Activated naive CD8-positive, alpha-beta T cell treated with anti-CD3 and anti-CD28 coated beads, Interleukin-2, amount 10 ng/mL, durations not matched to agents 7 days and 5 days (primary cell): ENCODE measurements at regions not wholly inside any gene's neighbourhood (a gene's known extent, or its start where the extent isn't known, plus 50 kb on each side); places are given as distances from the start of the nearest gene placed in this dataset.

Experiments used
- ATAC-seq: fragments of 150-1000 bp; cut with Tn5 transposase; one replicate; pipeline ENCODE4 v1.10.0; 2021; ENCODE audit warnings: low read depth, moderate library complexity
- POLR2A ChIA-PET: fragments of 350-600 bp; sonication (Branson Sonifier 250); formaldehyde crosslinking; loops from one replicate; lab custom pipeline; 2021; ENCODE audit warnings: antibody characterized with exemption; lab: Charles Lee
- DNase-seq: peaks from one replicate; pipeline ENCODE4 v3.0.0; 2021
- H3K27ac Mint-ChIP-seq: one replicate; pipeline ENCODE4 v1.8.0; 2022; ENCODE audit warnings: mild to moderate bottlenecking, mixed read lengths
- H3K27me3 Mint-ChIP-seq: one replicate; pipeline ENCODE4 v1.8.0; 2022; ENCODE audit warnings: mild to moderate bottlenecking, moderate library complexity, mixed read lengths
- H3K36me3 Mint-ChIP-seq: one replicate; pipeline ENCODE4 v1.8.0; 2021; ENCODE audit warnings: mild to moderate bottlenecking, mixed read lengths
- H3K4me1 Mint-ChIP-seq: one replicate; pipeline ENCODE4 v1.8.0; 2021; ENCODE audit warnings: mixed read lengths
- H3K4me3 Mint-ChIP-seq: one replicate; pipeline ENCODE4 v1.8.0; 2022; ENCODE audit warnings: mild to moderate bottlenecking, moderate library complexity, mixed read lengths
- H3K9me3 Mint-ChIP-seq: one replicate; pipeline ENCODE4 v1.8.0; 2021; ENCODE audit warnings: mixed read lengths

GRCh38 chr9:78812665-78813064, 515.7 kb downstream of the PSAT1 start:
- no peak overlapping the region for H3K27ac Mint-ChIP-seq
- no peaks in the 10 kb centered on the region for H3K27me3 Mint-ChIP-seq
- H3K4me1 Mint-ChIP-seq = no peaks in the 10 kb centered on the region
- POLR2A ChIA-PET = no interaction called here
- ATAC-seq = no peak
- no peak overlapping the region for H3K4me3 Mint-ChIP-seq
- DNase-seq = no peak
- no peaks in the 10 kb centered on the region for H3K9me3 Mint-ChIP-seq
- H3K36me3 Mint-ChIP-seq = no peaks in the 10 kb centered on the region

- no peak for ATAC-seq
- Mint-ChIP-seq H3K4me1 (no peaks in the 10 kb centered on the region), H3K27me3 (no peaks in the 10 kb centered on the region), H3K36me3 (no peaks in the 10 kb centered on the region), H3K27ac (no peak overlapping the region), H3K4me3 (no peak overlapping the region), H3K9me3 (no peaks in the 10 kb centered on the region)
- POLR2A ChIA-PET = no interaction called here
- DNase-seq = no peak
Observed at GRCh38 chr9:78813602-78814180, 516.8 kb downstream of the PSAT1 start.

GRCh38 chr9:78821126-78821822, 524.3 kb downstream of the PSAT1 start:
- peaks cover 3% of the 10 kb centered on the region for H3K4me1 Mint-ChIP-seq
- H3K36me3 Mint-ChIP-seq = no peaks in the 10 kb centered on the region
- no peak overlapping the region for H3K27ac Mint-ChIP-seq
- H3K4me3 Mint-ChIP-seq = peak overlapping the region; percentile 29
- no peaks in the 10 kb centered on the region for H3K9me3 Mint-ChIP-seq
- POLR2A ChIA-PET = no interaction called here
- no peaks in the 10 kb centered on the region for H3K27me3 Mint-ChIP-seq
- no peak for ATAC-seq
- DNase-seq = no peak

GRCh38 chr9:78826527-78826926, 529.6 kb downstream of the PSAT1 start:
- Mint-ChIP-seq H3K27ac (no peak overlapping the region), H3K27me3 (no peaks in the 10 kb centered on the region), H3K4me1 (no peaks in the 10 kb centered on the region), H3K9me3 (no peaks in the 10 kb centered on the region), H3K4me3 (no peak overlapping the region), H3K36me3 (no peaks in the 10 kb centered on the region)
- ATAC-seq = no peak
- POLR2A ChIA-PET = no interaction called here
- DNase-seq = no peak

GRCh38 chr9:78828521-78828920, 531.6 kb downstream of the PSAT1 start:
- no peak overlapping the region for H3K27ac Mint-ChIP-seq
- DNase-seq = no peak
- no peak for ATAC-seq
- no peaks in the 10 kb centered on the region for H3K36me3 Mint-ChIP-seq
- H3K9me3 Mint-ChIP-seq = no peaks in the 10 kb centered on the region
- no peaks in the 10 kb centered on the region for H3K4me1 Mint-ChIP-seq
- no peak overlapping the region for H3K4me3 Mint-ChIP-seq
- no peaks in the 10 kb centered on the region for H3K27me3 Mint-ChIP-seq
- POLR2A ChIA-PET = no interaction called here

- no peak overlapping the region for H3K4me3 Mint-ChIP-seq
- H3K9me3 Mint-ChIP-seq = no peaks in the 10 kb centered on the region
- H3K36me3 Mint-ChIP-seq = no peaks in the 10 kb centered on the region
- ATAC-seq (no peak), DNase-seq (no peak)
- H3K27ac Mint-ChIP-seq = no peak overlapping the region
- POLR2A ChIA-PET = no interaction called here
- no peaks in the 10 kb centered on the region for H3K27me3 Mint-ChIP-seq
- H3K4me1 Mint-ChIP-seq = no peaks in the 10 kb centered on the region
Observed at GRCh38 chr9:78830301-78830700, 533.4 kb downstream of the PSAT1 start.

GRCh38 chr9:78831726-78832125, 534.8 kb downstream of the PSAT1 start:
- H3K9me3 Mint-ChIP-seq = no peaks in the 10 kb centered on the region
- H3K4me3 Mint-ChIP-seq = no peak overlapping the region
- ATAC-seq = no peak
- no peak for DNase-seq
- POLR2A ChIA-PET = no interaction called here
- no peaks in the 10 kb centered on the region for H3K4me1 Mint-ChIP-seq
- no peak overlapping the region for H3K27ac Mint-ChIP-seq
- H3K36me3 Mint-ChIP-seq = no peaks in the 10 kb centered on the region
- H3K27me3 Mint-ChIP-seq = no peaks in the 10 kb centered on the region

GRCh38 chr9:78835928-78836450, 539.1 kb downstream of the PSAT1 start:
- POLR2A ChIA-PET = no interaction called here

GRCh38 chr9:78839252-78839651, 542.3 kb downstream of the PSAT1 start:
- Mint-ChIP-seq H3K9me3 (peaks cover 5% of the 10 kb centered on the region), H3K4me3 (no peak overlapping the region), H3K27ac (no peak overlapping the region), H3K36me3 (no peaks in the 10 kb centered on the region), H3K27me3 (no peaks in the 10 kb centered on the region), H3K4me1 (no peaks in the 10 kb centered on the region)
- POLR2A ChIA-PET = no interaction called here
- ATAC-seq (no peak), DNase-seq (no peak)

More at GRCh38 chr9:78835928-78836450, 539.1 kb downstream of the PSAT1 start:
- ATAC-seq (no peak), DNase-seq (no peak)
- H3K36me3 Mint-ChIP-seq = no peaks in the 10 kb centered on the region
- no peak overlapping the region for H3K27ac Mint-ChIP-seq
- no peaks in the 10 kb centered on the region for H3K27me3 Mint-ChIP-seq
- no peak overlapping the region for H3K4me3 Mint-ChIP-seq
- H3K4me1 Mint-ChIP-seq = no peaks in the 10 kb centered on the region
- no peaks in the 10 kb centered on the region for H3K9me3 Mint-ChIP-seq

- peaks cover 5% of the 10 kb centered on the region for H3K9me3 Mint-ChIP-seq
- no peaks in the 10 kb centered on the region for H3K27me3 Mint-ChIP-seq
- H3K4me1 Mint-ChIP-seq = no peaks in the 10 kb centered on the region
- DNase-seq (no peak), ATAC-seq (no peak)
- no peaks in the 10 kb centered on the region for H3K36me3 Mint-ChIP-seq
- POLR2A ChIA-PET = no interaction called here
- H3K4me3 Mint-ChIP-seq = no peak overlapping the region
- no peak overlapping the region for H3K27ac Mint-ChIP-seq
Observed at GRCh38 chr9:78848061-78848460, 551.1 kb downstream of the PSAT1 start.

GRCh38 chr9:78856144-78856543, 559.2 kb downstream of the PSAT1 start:
- ATAC-seq (no peak), DNase-seq (no peak)
- Mint-ChIP-seq H3K27me3 (no peaks in the 10 kb centered on the region), H3K27ac (no peak overlapping the region), H3K36me3 (no peaks in the 10 kb centered on the region), H3K9me3 (no peaks in the 10 kb centered on the region), H3K4me1 (no peaks in the 10 kb centered on the region), H3K4me3 (no peak overlapping the region)
- POLR2A ChIA-PET = no interaction called here

GRCh38 chr9:78856781-78857180, 559.9 kb downstream of the PSAT1 start:
- Mint-ChIP-seq H3K9me3 (no peaks in the 10 kb centered on the region), H3K27me3 (no peaks in the 10 kb centered on the region), H3K4me1 (no peaks in the 10 kb centered on the region), H3K4me3 (no peak overlapping the region), H3K36me3 (no peaks in the 10 kb centered on the region), H3K27ac (no peak overlapping the region)
- DNase-seq = no peak
- no peak for ATAC-seq
- POLR2A ChIA-PET = no interaction called here

GRCh38 chr9:78857373-78858225, 560.7 kb downstream of the PSAT1 start:
- DNase-seq = no peak
- Mint-ChIP-seq H3K36me3 (no peaks in the 10 kb centered on the region), H3K9me3 (no peaks in the 10 kb centered on the region), H3K27ac (no peak overlapping the region), H3K27me3 (no peaks in the 10 kb centered on the region), H3K4me3 (no peak overlapping the region), H3K4me1 (no peaks in the 10 kb centered on the region)
- POLR2A ChIA-PET = no interaction called here
- no peak for ATAC-seq
